ENCODE measurements at regions not wholly inside any gene's neighbourhood (a gene's known extent, or its start where the extent isn't known, plus 50 kb on each side); places are given as distances from the start of the nearest gene placed in this dataset.

GRCh38 chr2:219918944-219919343 is 291.5 kb downstream of the SLC4A3 start:
- no peak for TF ChIP-seq CTCF (IDR thresholded peaks at IDR 0.05; ENCODE audit: control extremely low read depth, extremely low read depth, low read depth, missing control alignments)
- ChIA-PET CTCF (interaction anchor here (1.1 kb wide), 2 partner anchors 8 to 11 kb away, joined by 3 to 4 read pairs; no protein-coding TSS in a partner anchor), POLR2A (no interaction called here)
- no peak for DNase-seq (ENCODE audit: extremely low spot score)

GRCh38 chr2:219919506-219919905 is 292.1 kb downstream of the SLC4A3 start:
- ChIA-PET CTCF (no interaction called here), POLR2A (no interaction called here)

GRCh38 chr2:219929835-219930234 is 302.4 kb downstream of the SLC4A3 start:
- ChIA-PET CTCF (interaction anchor here (1.4 kb wide), 1 partner anchor 11 kb away, joined by 3 read pairs; no protein-coding TSS in a partner anchor), POLR2A (no interaction called here)
- DNase-seq (ENCODE audit: extremely low spot score), result no peak
- TF ChIP-seq CTCF (IDR thresholded peaks at IDR 0.05; ENCODE audit: control extremely low read depth, extremely low read depth, low read depth, missing control alignments), result no peak

More at GRCh38 chr2:219919506-219919905, 292.1 kb downstream of the SLC4A3 start:
- DNase-seq (ENCODE audit: extremely low spot score), result no peak
- TF ChIP-seq CTCF (IDR thresholded peaks at IDR 0.05; ENCODE audit: control extremely low read depth, extremely low read depth, low read depth, missing control alignments), result no peak

DNA sequence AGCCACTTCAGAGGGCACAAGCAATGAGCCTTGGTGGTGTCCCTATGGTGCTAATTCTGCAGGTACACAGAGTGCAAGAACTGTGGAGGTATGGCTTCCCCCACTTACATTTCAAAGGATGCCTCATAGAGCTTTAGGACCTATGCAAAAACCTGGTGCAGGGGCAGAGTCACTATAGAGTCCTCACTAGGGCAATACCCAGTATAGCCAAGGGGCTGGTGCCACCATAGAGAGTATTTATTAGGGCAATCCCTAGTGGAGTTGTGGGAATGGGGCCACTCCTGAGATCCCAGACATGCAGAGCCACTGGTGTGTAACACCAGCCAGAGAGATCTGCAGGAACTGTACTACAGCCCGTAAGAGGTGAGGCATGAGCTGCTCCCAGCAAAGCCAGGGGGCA is 312.2 kb downstream of the SLC4A3 start:
- ChIA-PET POLR2A (no interaction called here), CTCF (no interaction called here)
- no peak for TF ChIP-seq CTCF (IDR thresholded peaks at IDR 0.05; ENCODE audit: control extremely low read depth, extremely low read depth, low read depth, missing control alignments)
- no peak for DNase-seq (ENCODE audit: extremely low spot score)

DNA sequence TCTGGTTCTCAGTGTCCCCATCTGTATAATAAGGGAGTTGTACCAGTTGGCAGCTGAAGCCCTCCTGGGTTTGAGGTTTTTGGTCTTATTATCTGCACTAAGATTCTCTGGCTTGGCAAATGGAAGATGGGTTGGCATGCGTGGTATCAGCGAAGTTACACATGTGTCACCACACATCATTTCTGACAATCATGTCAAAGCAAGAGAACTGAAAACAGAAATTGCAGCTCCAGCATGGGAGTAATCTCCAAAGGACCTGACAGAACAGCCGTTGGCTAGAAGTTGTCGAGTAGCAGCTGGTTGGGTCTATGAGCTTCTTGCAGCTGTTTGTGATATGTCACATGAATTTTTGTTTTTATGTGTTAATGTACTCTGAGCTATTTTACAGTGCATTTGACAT is 317.4 kb downstream of the SLC4A3 start:
- no peak for DNase-seq (ENCODE audit: extremely low spot score)
- CTCF ChIA-PET, result interaction anchor here (1.1 kb wide), 1 partner anchor 22 kb away, joined by 3 read pairs; no protein-coding TSS in a partner anchor
- TF ChIP-seq CTCF (IDR thresholded peaks at IDR 0.05; ENCODE audit: control extremely low read depth, extremely low read depth, low read depth, missing control alignments), result no peak
- POLR2A ChIA-PET, result no interaction called here

DNA sequence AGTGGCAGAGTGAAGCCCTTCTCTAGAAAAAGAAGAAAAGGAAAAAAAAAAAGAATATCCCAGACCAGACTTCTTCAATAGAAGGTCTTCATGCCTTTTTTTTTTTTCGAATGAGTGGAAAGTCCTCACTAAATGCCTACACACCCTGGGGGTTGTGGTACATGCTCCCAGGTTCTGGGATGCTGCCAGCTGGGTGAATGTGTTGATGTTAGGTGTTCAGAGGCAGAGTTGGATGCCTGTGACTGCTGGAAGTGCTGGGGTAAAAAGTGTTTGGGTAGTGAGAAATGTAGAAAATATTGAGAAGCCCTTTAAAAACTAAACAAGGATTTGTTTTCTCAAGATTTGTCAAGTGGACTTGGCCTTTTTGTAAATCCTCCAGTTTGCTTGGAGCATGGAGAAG is 318.6 kb downstream of the SLC4A3 start:
- ChIA-PET CTCF (no interaction called here), POLR2A (no interaction called here)
- TF ChIP-seq CTCF (IDR thresholded peaks at IDR 0.05; ENCODE audit: control extremely low read depth, extremely low read depth, low read depth, missing control alignments), result no peak
- DNase-seq (ENCODE audit: extremely low spot score), result no peak

DNA sequence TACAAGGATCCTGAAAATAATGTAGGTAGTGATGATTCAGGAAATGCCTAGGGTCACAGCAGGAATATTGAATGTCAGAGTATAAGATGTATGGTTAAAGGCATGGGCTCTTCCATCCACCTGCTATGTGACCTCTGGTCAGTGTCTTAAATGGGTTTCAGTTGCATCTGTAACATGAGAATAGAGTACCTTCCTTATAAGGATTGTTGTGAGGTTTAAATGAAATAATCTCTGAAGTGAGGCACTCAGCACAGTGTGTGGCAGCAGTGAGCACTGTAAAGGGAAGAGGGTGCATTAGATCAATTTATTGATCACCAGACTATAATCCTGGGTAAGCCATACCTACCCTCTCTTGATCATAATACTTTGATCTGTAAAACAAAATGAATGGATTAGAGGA is 319.1 kb downstream of the SLC4A3 start:
- CTCF ChIA-PET, result no interaction called here
- no peak for TF ChIP-seq CTCF (IDR thresholded peaks at IDR 0.05; ENCODE audit: control extremely low read depth, extremely low read depth, low read depth, missing control alignments)
- DNase-seq (ENCODE audit: extremely low spot score), result no peak
- POLR2A ChIA-PET, result no interaction called here

Data from GM10248 (cell line).